ENCODE measurements at regions not wholly inside any gene's neighbourhood (a gene's known extent, or its start where the extent isn't known, plus 50 kb on each side); places are given as distances from the start of the nearest gene placed in this dataset.

DNA sequence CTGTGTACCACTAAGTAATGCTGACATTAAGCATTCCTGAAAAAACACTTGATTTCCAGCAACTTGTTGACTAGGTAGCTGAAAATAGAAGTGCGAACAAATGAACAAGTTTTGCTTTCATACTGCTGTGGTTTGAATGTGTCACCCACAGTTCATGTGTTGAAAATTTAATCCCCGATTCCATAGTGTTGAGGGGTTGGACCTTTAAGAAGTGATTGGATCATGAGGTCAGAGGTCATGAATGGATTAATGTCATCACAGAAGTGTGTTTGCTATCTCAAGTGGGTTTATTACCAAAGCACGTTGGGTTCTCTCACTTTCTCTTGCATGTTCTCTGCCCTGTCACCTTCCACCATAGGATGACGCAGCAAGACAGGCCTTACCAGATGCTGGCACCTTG, 568.5 kb downstream of the UTRN start (continued):
- TF ChIP-seq, protein P1, sequence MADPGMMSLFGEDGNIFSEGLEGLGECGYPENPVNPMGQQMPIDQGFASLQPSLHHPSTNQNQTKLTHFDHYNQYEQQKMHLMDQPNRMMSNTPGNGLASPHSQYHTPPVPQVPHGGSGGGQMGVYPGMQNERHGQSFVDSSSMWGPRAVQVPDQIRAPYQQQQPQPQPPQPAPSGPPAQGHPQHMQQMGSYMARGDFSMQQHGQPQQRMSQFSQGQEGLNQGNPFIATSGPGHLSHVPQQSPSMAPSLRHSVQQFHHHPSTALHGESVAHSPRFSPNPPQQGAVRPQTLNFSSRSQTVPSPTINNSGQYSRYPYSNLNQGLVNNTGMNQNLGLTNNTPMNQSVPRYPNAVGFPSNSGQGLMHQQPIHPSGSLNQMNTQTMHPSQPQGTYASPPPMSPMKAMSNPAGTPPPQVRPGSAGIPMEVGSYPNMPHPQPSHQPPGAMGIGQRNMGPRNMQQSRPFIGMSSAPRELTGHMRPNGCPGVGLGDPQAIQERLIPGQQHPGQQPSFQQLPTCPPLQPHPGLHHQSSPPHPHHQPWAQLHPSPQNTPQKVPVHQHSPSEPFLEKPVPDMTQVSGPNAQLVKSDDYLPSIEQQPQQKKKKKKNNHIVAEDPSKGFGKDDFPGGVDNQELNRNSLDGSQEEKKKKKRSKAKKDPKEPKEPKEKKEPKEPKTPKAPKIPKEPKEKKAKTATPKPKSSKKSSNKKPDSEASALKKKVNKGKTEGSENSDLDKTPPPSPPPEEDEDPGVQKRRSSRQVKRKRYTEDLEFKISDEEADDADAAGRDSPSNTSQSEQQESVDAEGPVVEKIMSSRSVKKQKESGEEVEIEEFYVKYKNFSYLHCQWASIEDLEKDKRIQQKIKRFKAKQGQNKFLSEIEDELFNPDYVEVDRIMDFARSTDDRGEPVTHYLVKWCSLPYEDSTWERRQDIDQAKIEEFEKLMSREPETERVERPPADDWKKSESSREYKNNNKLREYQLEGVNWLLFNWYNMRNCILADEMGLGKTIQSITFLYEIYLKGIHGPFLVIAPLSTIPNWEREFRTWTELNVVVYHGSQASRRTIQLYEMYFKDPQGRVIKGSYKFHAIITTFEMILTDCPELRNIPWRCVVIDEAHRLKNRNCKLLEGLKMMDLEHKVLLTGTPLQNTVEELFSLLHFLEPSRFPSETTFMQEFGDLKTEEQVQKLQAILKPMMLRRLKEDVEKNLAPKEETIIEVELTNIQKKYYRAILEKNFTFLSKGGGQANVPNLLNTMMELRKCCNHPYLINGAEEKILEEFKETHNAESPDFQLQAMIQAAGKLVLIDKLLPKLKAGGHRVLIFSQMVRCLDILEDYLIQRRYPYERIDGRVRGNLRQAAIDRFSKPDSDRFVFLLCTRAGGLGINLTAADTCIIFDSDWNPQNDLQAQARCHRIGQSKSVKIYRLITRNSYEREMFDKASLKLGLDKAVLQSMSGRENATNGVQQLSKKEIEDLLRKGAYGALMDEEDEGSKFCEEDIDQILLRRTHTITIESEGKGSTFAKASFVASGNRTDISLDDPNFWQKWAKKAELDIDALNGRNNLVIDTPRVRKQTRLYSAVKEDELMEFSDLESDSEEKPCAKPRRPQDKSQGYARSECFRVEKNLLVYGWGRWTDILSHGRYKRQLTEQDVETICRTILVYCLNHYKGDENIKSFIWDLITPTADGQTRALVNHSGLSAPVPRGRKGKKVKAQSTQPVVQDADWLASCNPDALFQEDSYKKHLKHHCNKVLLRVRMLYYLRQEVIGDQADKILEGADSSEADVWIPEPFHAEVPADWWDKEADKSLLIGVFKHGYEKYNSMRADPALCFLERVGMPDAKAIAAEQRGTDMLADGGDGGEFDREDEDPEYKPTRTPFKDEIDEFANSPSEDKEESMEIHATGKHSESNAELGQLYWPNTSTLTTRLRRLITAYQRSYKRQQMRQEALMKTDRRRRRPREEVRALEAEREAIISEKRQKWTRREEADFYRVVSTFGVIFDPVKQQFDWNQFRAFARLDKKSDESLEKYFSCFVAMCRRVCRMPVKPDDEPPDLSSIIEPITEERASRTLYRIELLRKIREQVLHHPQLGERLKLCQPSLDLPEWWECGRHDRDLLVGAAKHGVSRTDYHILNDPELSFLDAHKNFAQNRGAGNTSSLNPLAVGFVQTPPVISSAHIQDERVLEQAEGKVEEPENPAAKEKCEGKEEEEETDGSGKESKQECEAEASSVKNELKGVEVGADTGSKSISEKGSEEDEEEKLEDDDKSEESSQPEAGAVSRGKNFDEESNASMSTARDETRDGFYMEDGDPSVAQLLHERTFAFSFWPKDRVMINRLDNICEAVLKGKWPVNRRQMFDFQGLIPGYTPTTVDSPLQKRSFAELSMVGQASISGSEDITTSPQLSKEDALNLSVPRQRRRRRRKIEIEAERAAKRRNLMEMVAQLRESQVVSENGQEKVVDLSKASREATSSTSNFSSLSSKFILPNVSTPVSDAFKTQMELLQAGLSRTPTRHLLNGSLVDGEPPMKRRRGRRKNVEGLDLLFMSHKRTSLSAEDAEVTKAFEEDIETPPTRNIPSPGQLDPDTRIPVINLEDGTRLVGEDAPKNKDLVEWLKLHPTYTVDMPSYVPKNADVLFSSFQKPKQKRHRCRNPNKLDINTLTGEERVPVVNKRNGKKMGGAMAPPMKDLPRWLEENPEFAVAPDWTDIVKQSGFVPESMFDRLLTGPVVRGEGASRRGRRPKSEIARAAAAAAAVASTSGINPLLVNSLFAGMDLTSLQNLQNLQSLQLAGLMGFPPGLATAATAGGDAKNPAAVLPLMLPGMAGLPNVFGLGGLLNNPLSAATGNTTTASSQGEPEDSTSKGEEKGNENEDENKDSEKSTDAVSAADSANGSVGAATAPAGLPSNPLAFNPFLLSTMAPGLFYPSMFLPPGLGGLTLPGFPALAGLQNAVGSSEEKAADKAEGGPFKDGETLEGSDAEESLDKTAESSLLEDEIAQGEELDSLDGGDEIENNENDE (IDR thresholded peaks at IDR 0.05; ENCODE audit: insufficient replicate concordance, low read length): no peak
- no peak for TF ChIP-seq TBP (IDR thresholded peaks at IDR 0.05; ENCODE audit: low read depth, low read length)
- TF ChIP-seq, protein P2, sequence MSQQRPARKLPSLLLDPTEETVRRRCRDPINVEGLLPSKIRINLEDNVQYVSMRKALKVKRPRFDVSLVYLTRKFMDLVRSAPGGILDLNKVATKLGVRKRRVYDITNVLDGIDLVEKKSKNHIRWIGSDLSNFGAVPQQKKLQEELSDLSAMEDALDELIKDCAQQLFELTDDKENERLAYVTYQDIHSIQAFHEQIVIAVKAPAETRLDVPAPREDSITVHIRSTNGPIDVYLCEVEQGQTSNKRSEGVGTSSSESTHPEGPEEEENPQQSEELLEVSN (IDR thresholded peaks at IDR 0.05): no peak
- no peak for TF ChIP-seq RBBP5 (IDR thresholded peaks at IDR 0.05; ENCODE audit: borderline replicate concordance, low read depth, low read length)
- no peak for TF ChIP-seq GTF2F1 (IDR thresholded peaks at IDR 0.05; ENCODE audit: borderline replicate concordance, low read depth, low read length)
- TF ChIP-seq SAP30 (IDR thresholded peaks at IDR 0.05; ENCODE audit: insufficient read depth, insufficient replicate concordance, low read length): no peak
- TF ChIP-seq, protein P3, sequence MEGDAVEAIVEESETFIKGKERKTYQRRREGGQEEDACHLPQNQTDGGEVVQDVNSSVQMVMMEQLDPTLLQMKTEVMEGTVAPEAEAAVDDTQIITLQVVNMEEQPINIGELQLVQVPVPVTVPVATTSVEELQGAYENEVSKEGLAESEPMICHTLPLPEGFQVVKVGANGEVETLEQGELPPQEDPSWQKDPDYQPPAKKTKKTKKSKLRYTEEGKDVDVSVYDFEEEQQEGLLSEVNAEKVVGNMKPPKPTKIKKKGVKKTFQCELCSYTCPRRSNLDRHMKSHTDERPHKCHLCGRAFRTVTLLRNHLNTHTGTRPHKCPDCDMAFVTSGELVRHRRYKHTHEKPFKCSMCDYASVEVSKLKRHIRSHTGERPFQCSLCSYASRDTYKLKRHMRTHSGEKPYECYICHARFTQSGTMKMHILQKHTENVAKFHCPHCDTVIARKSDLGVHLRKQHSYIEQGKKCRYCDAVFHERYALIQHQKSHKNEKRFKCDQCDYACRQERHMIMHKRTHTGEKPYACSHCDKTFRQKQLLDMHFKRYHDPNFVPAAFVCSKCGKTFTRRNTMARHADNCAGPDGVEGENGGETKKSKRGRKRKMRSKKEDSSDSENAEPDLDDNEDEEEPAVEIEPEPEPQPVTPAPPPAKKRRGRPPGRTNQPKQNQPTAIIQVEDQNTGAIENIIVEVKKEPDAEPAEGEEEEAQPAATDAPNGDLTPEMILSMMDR (IDR thresholded peaks at IDR 0.05; ENCODE audit: control extremely low read depth in 1 of 3, insufficient read depth in 1 of 3, low read depth in 1 of 3, low read length in 3 of 3): no peak
- no peak for TF ChIP-seq JUN (IDR thresholded peaks at IDR 0.05; ENCODE audit: low read depth, low read length)

Data from H1 (cell line).